ENCODE measurements at regions not wholly inside any gene's neighbourhood (a gene's known extent, or its start where the extent isn't known, plus 50 kb on each side); places are given as distances from the start of the nearest gene placed in this dataset.

- peak in 2 of 3 donors; percentile 33 to 34 for DNase-seq (ENCODE audit: low read depth in 3 of 3)
Observed at GRCh38 chr18:54717673-54718407, 110.4 kb upstream of the RAB27B start.

- no peak for DNase-seq (ENCODE audit: low read depth in 3 of 3)
Observed at GRCh38 chr18:54718408-54718773, 109.9 kb upstream of the RAB27B start.

GRCh38 chr18:54720620-54721019 is 107.7 kb upstream of the RAB27B start:
- no peak for DNase-seq (ENCODE audit: low read depth in 3 of 3)

- no peak for DNase-seq (ENCODE audit: low read depth in 3 of 3)
Observed at GRCh38 chr18:54726143-54726542, 102.1 kb upstream of the RAB27B start.

- no peak for DNase-seq (ENCODE audit: low read depth in 3 of 3)
Observed at GRCh38 chr18:54734059-54734458, 94.2 kb upstream of the RAB27B start.

GRCh38 chr18:54736981-54737380 is 91.3 kb upstream of the RAB27B start:
- DNase-seq (ENCODE audit: low read depth in 3 of 3) = no peak

GRCh38 chr18:54737986-54738385 is 90.3 kb upstream of the RAB27B start:
- DNase-seq (ENCODE audit: low read depth in 3 of 3) = no peak

GRCh38 chr18:54739476-54739875 is 88.8 kb upstream of the RAB27B start:
- no peak for DNase-seq (ENCODE audit: low read depth in 3 of 3)

GRCh38 chr18:54740136-54740846 is 88.0 kb upstream of the RAB27B start:
- no peak for DNase-seq (ENCODE audit: low read depth in 3 of 3)

- no peak for DNase-seq (ENCODE audit: low read depth in 3 of 3)
Observed at GRCh38 chr18:54742120-54742519, 86.2 kb upstream of the RAB27B start.

- no peak for DNase-seq (ENCODE audit: low read depth in 3 of 3)
Observed at GRCh38 chr18:54742659-54743604, 85.3 kb upstream of the RAB27B start.

- no peak for DNase-seq (ENCODE audit: low read depth in 3 of 3)
Observed at GRCh38 chr18:54743605-54743995, 84.7 kb upstream of the RAB27B start.

GRCh38 chr18:54749291-54749690 is 79.0 kb upstream of the RAB27B start:
- DNase-seq (ENCODE audit: low read depth in 3 of 3) = no peak

- no peak for DNase-seq (ENCODE audit: low read depth in 3 of 3)
Observed at GRCh38 chr18:54750350-54750749, 77.9 kb upstream of the RAB27B start.

GRCh38 chr18:54752185-54752584 is 76.1 kb upstream of the RAB27B start:
- DNase-seq (ENCODE audit: low read depth in 3 of 3) = no peak

- no peak for DNase-seq (ENCODE audit: low read depth in 3 of 3)
Observed at GRCh38 chr18:54755456-54755855, 72.8 kb upstream of the RAB27B start.

- DNase-seq (ENCODE audit: low read depth in 3 of 3) = no peak
Observed at GRCh38 chr18:54762386-54762785, 65.9 kb upstream of the RAB27B start.

GRCh38 chr18:54764786-54765185 is 63.5 kb upstream of the RAB27B start:
- no peak for DNase-seq (ENCODE audit: low read depth in 3 of 3)

- DNase-seq (ENCODE audit: low read depth in 3 of 3) = no peak
Observed at GRCh38 chr18:54765636-54766375, 62.5 kb upstream of the RAB27B start.

- DNase-seq (ENCODE audit: low read depth in 3 of 3) = no peak
Observed at GRCh38 chr18:54766634-54767033, 61.6 kb upstream of the RAB27B start.

- no peak for DNase-seq (ENCODE audit: low read depth in 3 of 3)
Observed at GRCh38 chr18:54767098-54767497, 61.2 kb upstream of the RAB27B start.
